HG03457 (cell line): ENCODE measurements at regions not wholly inside any gene's neighbourhood (a gene's known extent, or its start where the extent isn't known, plus 50 kb on each side); places are given as distances from the start of the nearest gene placed in this dataset.
"Not testable (repeated sequence)": the region's sequence is repeated elsewhere in the genome, so short reads cannot be mapped to it uniquely, and the experiment has no call there.

ENCODE experiments used
- ATAC-seq: cut with Tn5 transposase; IDR thresholded peaks from one replicate; pipeline ENCODE4 v1.9.1; 2021; ENCODE audit warnings: moderate number of reproducible peaks; ENCODE audit not compliant: unreplicated experiment

- no peak for ATAC-seq
These were observed 223.8 kb upstream of the SMLR1 start for GRCh38 chr6:130603391-130603790.

GRCh38 chr6:130604841-130605399 is 222.3 kb upstream of the SMLR1 start:
- no peak for ATAC-seq

- ATAC-seq = no peak
These were observed 216.9 kb upstream of the SMLR1 start for GRCh38 chr6:130610303-130610702.

GRCh38 chr6:130611366-130611765 is 215.8 kb upstream of the SMLR1 start:
- no peak for ATAC-seq

- no peak for ATAC-seq
These were observed 214.0 kb upstream of the SMLR1 start for GRCh38 chr6:130613176-130613575.

GRCh38 chr6:130615816-130616215 is 211.4 kb upstream of the SMLR1 start:
- no peak for ATAC-seq

GRCh38 chr6:130617658-130618057 is 209.5 kb upstream of the SMLR1 start:
- no peak for ATAC-seq

- not testable (repeated sequence) for ATAC-seq
These were observed 208.4 kb upstream of the SMLR1 start for GRCh38 chr6:130618806-130619205.

GRCh38 chr6:130620338-130620781 is 206.8 kb upstream of the SMLR1 start:
- ATAC-seq = no peak

GRCh38 chr6:130622142-130622541 is 205.1 kb upstream of the SMLR1 start:
- no peak for ATAC-seq

GRCh38 chr6:130624046-130624445 is 203.2 kb upstream of the SMLR1 start:
- ATAC-seq = no peak

GRCh38 chr6:130625825-130626527 is 201.2 kb upstream of the SMLR1 start:
- ATAC-seq = no peak

- ATAC-seq = no peak
These were observed 198.3 kb upstream of the SMLR1 start for GRCh38 chr6:130628862-130629261.

GRCh38 chr6:130629640-130630039 is 197.6 kb upstream of the SMLR1 start:
- no peak for ATAC-seq

GRCh38 chr6:130632277-130632676 is 194.9 kb upstream of the SMLR1 start:
- ATAC-seq = no peak

GRCh38 chr6:130632897-130633296 is 194.3 kb upstream of the SMLR1 start:
- ATAC-seq = no peak

- ATAC-seq = no peak
These were observed 183.8 kb upstream of the SMLR1 start for GRCh38 chr6:130643361-130643760.

GRCh38 chr6:130644175-130644574 is 183.0 kb upstream of the SMLR1 start:
- ATAC-seq = no peak

- not testable (repeated sequence) for ATAC-seq
These were observed 182.4 kb upstream of the SMLR1 start for GRCh38 chr6:130644769-130645168.

GRCh38 chr6:130647246-130647645 is 180.0 kb upstream of the SMLR1 start:
- no peak for ATAC-seq

- ATAC-seq = no peak
These were observed 171.6 kb upstream of the SMLR1 start for GRCh38 chr6:130655586-130655985.

- ATAC-seq = no peak
These were observed 166.1 kb upstream of the SMLR1 start for GRCh38 chr6:130661077-130661476.

- no peak for ATAC-seq
These were observed 160.4 kb upstream of the SMLR1 start for GRCh38 chr6:130666786-130667185.
